HUDEP-2 (cell line): ENCODE measurements at regions not wholly inside any gene's neighbourhood (a gene's known extent, or its start where the extent isn't known, plus 50 kb on each side); places are given as distances from the start of the nearest gene placed in this dataset.
"Not testable (repeated sequence)": the region's sequence is repeated elsewhere in the genome, so short reads cannot be mapped to it uniquely, and the experiment has no call there.

Source experiments
- DNase-seq, 76 experiments: peaks; one replicate each; lab custom pipeline; 2025; ENCODE audit not compliant: unreplicated experiment in 76 of 76; lab: John Stamatoyannopoulos, UW

DNA sequence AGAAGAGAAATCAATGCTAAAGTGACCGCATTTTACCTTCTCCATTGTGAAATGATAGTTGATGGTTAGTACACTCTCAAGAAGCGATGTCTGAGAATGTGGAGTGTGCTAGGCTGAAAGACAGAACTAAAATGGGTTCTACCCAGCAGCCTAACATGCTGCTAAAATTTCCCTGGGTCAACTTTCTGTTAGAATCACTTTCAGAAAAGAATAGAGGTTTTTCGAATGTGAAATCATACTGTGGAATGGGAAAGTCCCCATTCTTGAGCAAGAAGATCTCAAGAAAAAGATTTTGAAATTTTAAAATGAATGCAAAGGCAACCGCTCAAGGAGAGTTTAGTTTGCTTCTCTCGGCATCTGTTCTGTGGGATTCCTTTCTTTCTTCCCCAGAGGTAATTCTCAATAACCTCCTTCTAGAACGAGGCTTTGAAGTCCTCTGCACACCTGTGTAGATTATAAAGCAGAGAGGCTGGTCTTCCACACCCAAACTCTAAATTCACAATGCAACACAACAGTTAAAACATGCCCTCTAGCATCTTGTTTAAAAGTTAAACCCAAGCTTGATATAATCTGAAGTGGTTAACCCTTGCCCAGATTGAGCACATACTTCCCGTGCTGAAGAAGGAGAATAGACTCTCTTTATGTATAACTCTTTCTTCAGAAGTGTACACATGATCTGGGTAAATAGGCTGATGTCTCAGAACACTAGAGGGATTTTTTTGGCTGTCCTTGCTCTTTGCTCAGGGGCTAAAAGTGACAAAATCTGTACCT lies 208.7 kb upstream of the KLF3 start:
- DNase-seq: no peak

DNA sequence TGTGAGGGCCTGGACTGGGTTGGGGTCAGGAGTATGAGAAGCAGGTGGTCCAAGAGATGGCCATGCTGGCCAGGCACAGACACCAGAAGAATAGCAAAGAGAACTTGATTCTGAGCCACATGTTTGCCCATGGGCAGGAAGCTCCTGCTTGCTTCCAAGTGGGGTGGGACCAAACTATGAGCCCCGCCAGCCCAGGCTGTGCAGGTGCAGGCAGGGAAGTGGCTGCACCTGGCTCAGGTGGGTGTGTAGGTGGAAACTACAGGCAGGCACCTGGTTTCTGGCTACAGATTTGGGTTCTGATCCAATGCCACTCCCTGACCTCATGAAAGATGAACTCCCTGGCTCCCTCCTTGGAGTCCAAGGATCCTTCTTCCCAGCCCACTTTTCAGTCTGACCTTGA lies 207.9 kb upstream of the KLF3 start:
- DNase-seq: no peak

DNA sequence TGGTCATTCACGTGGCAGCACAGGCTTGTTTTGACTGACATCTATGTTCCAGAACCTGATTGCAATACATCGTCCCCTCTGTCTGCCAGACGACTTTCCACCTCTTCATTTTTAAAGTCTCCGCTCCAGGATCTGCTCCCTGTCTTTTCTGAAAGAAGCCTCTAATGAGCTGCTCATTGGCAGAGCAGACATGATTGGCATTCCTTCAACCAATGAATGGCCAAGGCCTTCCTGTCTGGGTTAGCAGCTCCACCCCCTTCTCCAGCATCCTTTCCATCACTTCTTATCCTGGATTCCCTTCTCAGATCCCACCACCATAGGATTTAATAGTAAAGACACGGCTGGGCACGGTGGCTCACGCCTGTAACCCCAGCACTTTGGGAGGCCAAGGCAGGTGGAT lies 202.7 kb upstream of the KLF3 start:
- no peak for DNase-seq

DNA sequence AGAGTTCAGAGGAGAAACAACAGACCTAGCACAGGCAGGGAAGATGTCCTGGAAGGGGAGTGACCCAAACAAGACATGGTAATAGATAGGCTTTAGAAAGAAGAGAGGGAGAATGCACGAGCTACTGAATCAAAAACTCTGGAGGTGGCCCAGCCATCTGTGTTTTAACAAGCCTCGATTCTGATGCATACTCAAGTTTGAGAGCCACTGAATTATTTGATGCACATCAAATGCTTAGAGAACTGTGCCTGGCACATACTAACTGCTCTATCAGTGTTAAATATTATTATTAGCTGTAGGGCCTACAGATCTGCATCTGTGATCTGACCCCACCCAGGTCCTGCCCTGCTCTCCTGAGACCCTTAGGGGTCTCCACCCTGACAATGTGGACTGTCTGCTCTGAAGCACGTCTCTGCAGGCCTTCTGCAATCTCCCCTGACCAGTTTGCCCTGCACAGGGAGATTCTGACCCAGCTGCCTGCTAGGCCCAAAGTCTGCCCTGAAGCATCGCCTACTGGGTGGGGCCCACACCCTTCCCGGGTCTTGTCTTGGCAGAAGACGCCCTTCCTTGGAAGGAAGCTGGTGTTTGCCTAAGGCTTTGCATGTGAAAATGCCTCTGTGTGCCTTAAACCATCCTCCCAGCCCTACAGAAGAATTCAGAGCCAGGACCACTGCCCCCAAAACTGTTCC lies 201.5 kb upstream of the KLF3 start:
- peak in 5 of 76 experiments; percentile 0 to 10 (median 2) for DNase-seq

DNA sequence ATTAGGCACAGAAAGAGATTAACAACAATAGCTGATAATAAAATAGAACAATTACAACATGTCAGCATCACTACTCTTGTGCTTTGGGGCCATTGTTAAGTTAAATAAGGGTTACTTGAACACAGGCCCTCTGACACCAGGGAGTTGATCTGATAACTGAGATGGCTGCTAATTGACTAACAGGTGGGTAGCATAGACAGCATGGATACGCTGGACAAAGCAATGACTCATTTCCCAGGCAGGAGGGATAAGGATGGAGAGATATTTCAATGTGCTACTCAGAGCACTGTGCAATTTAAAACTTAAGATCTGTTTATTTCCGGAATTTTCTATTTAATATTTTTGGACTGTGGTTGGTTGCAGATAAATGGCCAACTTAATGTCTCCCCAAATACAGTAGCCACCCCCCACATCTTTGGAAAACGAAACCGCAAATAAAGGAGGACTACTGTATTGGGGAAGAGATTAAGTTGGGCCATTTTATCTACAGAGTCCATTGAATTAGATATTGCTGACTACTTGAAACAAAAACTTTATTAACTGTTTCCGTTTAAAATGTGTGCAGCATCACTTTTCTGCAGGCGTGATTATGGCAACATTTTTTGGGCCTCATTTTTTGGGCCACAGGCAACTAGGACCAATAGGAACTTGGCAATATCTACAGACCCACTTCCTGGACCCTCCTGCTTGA lies 200.6 kb upstream of the KLF3 start:
- DNase-seq: no peak

DNA sequence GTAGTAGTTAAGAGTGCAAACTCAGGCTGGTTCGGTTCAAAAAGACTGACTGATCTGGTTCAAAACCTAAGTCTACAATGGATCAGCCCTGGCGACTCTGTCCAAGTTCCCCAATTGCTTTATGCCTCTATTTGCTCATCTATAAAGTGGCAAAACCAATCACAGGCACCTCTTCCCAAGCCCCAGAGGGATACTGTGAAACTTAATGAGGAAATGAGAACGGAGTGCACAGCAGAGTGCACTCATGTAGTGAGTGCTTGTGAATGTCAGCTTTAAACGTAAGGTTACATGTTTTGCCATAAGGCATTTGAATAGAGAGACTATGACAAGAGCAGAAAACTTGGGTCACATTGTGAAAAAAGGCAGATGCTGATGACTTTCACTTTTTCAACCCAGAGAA lies 199.7 kb upstream of the KLF3 start:
- no peak for DNase-seq

DNA sequence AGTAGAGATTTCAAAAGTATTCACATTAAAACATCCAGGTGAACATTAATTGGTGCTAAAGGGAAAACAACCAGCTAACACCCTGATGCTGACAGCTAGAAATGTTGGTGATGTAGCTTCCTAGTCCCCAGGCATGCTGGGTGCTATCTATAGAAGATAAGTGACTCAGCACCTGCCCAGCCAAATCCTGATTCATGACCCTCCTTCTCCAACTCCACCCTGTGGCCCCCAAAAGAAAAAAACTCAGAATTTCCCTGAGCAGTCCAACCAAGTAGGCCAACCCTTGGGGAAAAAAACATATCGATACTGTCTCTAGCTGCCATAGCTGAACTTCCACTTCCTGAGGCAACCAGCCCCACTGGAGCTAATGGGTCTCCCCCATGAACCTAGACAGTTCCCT lies 197.6 kb upstream of the KLF3 start:
- peak in 12 of 76 experiments; percentile 1 to 14 (median 7) for DNase-seq

DNA sequence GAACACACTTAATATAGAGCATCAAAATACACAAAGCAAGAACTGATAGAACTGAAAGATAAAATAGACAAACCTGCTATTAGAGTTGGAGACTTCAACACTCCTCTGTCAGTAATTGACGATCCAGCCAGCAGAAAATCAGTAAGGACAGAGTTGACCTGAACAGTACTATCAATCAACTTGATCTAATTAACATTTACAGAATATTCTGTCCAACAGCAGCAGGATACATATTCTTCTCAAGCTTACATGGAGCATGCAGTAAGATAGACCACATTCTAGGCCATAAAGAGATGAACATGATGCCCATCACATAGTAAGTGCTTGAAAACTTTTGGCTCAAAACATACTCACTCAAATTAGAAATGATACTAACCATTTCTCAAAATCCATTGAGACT lies 196.7 kb upstream of the KLF3 start:
- no peak for DNase-seq

DNA sequence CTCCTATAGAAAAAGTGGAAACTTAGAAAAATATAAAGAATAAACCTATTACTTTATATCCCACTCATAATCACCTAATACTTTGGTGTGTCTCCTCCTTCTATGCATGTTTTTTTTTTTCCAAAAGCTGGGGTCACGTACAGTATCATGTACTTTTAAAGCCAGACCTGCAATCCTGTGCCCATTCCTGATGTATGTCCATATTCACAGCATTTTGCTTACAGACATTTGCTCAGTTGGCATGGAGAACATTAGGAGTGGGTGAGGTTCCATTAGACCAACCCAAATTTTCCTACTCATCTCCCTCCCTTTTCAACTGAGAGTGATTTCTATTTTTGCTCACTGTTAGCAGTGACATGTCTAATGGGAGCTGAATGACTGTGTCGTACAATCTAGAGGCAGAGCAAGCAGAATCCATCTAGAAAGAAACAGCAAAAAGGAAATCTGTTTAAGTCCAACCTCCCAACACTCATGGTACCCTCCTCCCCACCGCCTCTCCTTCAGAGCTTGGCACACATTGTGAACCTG lies 195.6 kb upstream of the KLF3 start:
- DNase-seq: no peak

DNA sequence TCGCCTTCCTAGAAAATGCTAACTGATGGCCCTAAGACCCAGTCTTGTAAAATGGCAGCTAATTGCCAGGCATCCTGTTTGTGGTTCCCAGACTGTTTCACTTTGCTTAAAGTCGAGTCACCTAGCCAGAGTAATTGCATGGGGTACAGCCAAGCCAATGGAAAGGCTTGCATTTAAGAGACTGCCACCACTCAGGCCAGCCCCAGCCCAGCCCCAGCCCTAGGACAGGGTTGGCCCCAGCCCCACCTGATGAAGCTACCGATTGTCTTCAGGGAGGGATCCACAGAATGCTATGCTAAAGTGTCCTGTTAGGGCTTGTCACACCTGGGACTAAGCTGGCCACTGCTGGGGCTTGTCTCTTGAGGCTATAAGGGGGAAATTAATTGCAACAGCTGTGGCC lies 194.6 kb upstream of the KLF3 start:
- DNase-seq: no peak

DNA sequence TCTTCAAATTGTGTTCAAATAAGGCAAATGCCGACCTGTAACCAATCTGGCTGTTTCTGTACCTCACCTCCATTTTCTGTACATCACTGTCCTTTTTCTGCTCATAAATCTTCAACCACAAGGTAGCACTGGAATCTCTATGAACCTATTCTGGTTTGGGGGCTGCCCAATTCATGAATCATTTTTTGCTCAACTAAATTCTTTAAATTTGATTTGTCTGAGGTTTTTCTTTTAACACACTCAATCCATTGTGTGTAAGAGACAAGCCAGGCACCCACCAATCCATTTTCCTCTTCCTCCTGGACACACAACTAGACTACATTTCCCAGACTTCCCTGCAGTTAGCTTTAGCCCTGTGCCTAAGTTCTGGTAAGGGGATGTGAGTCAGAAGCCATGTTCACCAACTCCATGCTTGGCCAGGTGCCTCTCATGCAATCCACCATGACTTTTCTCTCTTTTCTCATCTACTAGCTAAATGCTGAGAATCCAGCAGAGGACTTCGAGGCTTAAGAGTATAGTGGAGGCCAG lies 193.2 kb upstream of the KLF3 start:
- no peak for DNase-seq

DNA sequence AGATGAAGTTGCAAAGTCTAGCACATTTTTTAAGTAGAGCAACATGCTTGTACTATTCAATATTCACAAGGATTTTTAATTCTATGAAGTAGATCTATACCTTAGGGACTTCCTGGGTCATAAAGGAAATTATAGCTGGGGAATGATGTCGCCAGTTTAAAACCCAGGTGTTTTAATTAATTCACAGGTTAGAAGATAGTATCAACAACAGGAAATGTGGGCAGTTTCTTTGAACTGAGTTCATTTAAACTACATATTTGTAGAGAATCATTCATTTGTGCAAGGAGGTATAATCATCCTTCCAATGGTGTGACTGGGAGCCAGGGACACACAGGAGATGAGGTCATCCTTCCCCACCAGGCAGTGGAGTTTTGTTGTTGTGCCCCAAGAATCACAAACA lies 181.3 kb upstream of the KLF3 start:
- DNase-seq: no peak

DNA sequence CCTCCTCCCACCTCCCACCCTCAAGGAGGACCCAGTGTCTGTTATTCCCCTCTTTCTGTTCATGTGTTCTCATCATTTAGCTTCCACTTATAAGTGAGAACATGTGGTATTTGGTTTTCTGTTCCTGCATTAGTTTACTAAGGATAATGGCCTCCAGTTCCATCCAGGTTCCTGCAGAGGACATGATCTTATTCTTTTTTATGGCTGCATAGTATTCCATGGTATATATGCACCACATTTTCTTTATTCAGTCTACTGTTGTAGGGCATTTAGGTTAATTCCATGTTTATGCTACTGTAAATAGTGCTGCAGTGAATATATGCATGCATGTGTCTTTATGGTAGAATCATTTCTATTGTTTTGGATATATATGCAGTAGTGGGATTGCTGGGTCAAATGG lies 180.4 kb upstream of the KLF3 start:
- DNase-seq: not testable (repeated sequence)

DNA sequence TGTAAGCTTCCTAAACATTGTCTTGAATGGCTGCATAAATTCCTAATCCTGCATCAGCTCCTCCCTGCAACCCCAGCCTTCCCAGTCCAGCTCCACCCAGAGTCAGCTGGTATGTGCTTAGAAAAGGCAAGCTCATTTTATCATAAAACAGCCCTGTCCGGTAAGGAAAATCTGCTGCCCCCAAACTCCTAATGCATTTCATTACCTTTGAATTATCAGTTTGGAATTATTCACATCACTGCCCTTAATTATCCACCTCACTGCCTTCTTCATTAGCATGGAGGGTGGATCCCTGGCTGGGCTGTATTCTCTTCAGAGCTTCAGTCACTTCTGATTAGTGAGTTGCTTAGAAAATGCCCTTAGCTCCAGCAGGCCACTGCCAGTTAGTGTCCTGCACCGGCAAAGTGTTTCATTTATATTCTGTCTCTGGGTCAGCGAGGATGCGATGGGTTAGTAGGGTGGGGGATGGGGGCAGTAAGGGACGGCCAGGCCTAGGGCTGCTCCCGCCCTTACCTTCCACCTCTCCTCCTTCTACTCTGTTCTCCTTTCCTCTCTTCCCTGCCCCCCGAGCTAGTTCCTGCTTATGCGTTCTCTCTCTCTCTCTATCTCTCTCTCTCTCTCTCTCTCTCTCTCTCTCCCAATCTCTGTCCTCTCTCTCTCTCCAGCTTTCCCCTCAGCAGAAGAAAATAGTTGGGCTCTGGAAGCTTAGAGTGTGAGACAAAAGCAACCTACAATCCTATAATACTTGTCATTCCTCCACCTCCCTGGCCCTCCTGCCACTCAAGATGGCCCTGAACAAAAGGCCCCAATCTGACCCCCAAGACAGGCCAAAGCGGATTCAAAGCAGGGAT lies 174.8 kb upstream of the KLF3 start:
- no peak for DNase-seq

DNA sequence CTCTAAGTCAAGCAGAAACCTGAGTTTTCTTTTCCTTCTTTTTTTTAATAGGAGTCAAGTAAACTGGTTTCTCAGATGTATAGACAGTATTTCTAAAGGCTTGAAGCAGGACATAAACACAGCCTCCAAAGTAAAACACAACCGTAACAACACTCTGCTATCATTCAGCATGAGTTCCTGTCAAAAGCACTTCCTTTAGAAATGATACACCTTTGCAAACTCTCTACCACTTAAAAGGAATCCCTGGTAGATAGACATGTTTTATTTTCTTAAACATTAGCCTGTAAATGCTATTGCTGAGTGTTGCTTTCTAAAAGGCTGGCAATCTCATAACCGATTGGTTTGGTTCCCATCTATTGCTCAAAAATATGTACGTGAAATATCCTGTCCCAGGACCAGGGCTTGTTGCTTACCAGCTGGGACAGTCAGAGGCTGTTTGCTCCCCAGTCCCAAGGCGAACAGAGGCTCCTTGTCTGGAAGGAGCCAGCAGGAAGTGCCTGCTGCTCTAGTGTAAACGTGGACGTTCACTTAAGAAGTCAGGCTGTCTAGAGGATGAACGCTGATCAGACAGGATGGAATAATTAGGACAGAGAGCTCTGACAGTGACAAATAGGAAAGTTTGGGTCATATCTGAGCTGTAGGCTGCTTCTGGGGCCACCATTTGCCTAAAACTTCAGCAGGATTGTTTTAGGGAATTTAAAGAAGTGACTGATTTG lies 173.9 kb upstream of the KLF3 start:
- DNase-seq: no peak

DNA sequence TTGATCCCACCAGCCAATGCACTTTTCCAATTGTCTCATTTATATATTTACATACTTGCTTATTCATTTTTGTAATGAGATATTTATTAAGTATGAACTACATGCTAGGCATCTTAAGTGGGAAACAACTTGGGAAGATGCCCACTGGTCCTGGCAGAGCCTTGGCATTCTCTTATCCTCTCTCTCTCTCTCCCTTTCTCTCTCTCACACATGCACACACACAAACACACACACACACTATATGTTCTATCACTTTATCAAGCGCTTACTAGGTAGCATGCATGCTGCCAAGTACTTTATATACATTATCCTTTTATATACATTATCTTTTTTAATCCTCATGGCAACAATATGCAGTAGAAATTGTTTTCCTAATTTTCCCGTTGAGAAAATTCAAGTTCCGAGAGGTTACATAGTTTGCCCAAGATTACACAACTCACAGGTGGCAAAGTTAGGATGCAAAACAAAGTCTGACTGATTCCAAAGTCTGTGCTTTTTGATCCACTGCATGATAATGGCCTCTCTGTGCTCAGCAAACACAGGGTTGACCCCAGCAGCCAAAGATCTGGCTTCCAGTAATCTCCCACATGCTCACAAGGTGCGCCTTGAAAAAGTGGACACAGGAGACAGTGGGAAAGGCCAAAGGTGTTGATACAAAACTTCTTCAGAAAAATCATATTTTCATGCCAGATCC lies 173.1 kb upstream of the KLF3 start:
- DNase-seq: no peak

DNA sequence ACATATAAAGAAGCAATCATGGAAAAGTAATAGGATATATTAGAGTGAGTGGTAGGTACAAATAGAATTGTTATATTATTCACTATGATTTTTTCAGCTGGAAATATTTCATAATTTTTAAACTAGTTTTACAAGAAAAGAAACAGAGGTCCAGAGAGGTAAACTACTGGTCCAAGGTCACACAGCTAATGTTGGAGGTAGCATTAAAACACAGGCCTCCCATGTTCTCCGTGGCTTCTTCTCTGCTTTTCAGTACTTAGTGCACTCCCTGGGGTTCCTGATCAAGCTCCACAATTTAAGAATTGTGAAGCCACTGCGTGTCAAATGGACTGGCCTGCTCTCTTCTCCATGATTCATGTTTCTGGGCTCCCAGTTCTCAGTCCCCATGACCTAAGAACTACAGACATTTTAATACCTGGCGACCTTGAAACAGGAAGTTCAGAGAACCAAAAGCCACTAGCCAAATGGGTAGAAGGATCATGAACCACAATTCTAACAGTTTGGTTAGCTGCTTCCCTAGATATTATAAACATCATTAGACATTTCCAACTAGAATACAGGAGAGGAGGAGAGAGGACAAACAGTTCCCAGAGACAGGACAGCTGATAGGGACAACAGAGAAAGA lies 172.0 kb upstream of the KLF3 start:
- no peak for DNase-seq

DNA sequence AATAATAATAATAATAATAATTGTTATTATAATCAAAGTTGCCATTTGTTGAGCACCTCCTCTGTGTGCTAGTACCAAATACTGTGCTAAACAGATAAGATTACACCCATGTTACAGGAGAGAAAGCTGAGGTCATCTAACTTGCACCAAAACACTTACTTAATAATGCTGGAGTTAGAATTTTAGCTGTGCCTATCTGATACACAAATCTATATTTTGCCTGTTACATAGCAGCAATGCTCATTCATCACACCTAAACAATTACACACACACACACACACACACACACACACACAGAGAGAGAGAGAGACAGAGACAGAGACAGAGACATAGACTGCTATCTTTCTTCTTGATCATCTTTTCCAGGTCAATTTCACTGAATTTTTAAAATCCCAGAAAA lies 170.9 kb upstream of the KLF3 start:
- DNase-seq: no peak

DNA sequence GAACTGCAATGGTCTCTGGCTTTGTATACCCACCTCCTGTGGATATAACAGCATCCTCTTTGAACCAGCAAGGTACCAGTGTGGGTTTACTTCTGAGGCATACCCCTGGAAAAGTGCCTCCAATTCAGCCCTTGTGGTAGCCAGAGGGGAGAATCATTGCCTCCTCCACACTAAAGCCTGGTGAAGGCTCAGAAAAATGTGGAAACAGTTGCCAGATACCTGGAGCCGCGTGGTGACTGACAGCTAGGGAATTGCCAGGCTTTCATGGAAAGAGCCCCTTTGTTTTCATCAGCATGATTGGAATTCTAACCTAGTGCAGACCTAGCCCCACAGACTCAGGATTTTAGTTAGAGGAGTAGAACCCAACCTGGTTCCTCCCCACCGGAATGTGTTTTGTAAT lies 168.6 kb upstream of the KLF3 start:
- DNase-seq: no peak
